GM18861 (cell line): ENCODE measurements at regions not wholly inside any gene's neighbourhood (a gene's known extent, or its start where the extent isn't known, plus 50 kb on each side); places are given as distances from the start of the nearest gene placed in this dataset.

Experiments used
- ATAC-seq: cut with Tn5 transposase; IDR thresholded peaks from one replicate; pipeline ENCODE4 v1.9.1; 2021; ENCODE audit not compliant: unreplicated experiment

- no peak for ATAC-seq
Observed at GRCh38 chr5:58040044-58040443, 419.8 kb downstream of the PLK2 start.

GRCh38 chr5:58037899-58038298 is 422.0 kb downstream of the PLK2 start:
- no peak for ATAC-seq

GRCh38 chr5:58025809-58026208 is 434.1 kb downstream of the PLK2 start:
- ATAC-seq = no peak

- ATAC-seq = no peak
Observed at GRCh38 chr5:58024151-58024550, 435.7 kb downstream of the PLK2 start.

- ATAC-seq = no peak
Observed at GRCh38 chr5:58022055-58022454, 437.8 kb downstream of the PLK2 start.

- ATAC-seq = no peak
Observed at GRCh38 chr5:58021466-58021865, 438.4 kb downstream of the PLK2 start.

GRCh38 chr5:58019614-58020013 is 440.3 kb downstream of the PLK2 start:
- ATAC-seq = no peak

- no peak for ATAC-seq
Observed at GRCh38 chr5:58018016-58018415, 441.9 kb downstream of the PLK2 start.

- ATAC-seq = no peak
Observed at GRCh38 chr5:58016877-58017276, 443.0 kb downstream of the PLK2 start.

- no peak for ATAC-seq
Observed at GRCh38 chr5:58016358-58016757, 443.5 kb downstream of the PLK2 start.

- ATAC-seq = no peak
Observed at GRCh38 chr5:58015175-58015574, 444.7 kb downstream of the PLK2 start.

- no peak for ATAC-seq
Observed at GRCh38 chr5:58013542-58014258, 446.2 kb downstream of the PLK2 start.

GRCh38 chr5:58012801-58013315 is 447.0 kb downstream of the PLK2 start:
- ATAC-seq = no peak

GRCh38 chr5:58012102-58012501 is 447.8 kb downstream of the PLK2 start:
- no peak for ATAC-seq

GRCh38 chr5:58011301-58011700 is 448.6 kb downstream of the PLK2 start:
- no peak for ATAC-seq

- ATAC-seq = no peak
Observed at GRCh38 chr5:58009754-58010153, 450.1 kb downstream of the PLK2 start.

GRCh38 chr5:58002323-58002722 is 457.6 kb downstream of the PLK2 start:
- no peak for ATAC-seq

- ATAC-seq = no peak
Observed at GRCh38 chr5:57993866-57994265, 466.0 kb downstream of the PLK2 start.

GRCh38 chr5:57989378-57989777 is 470.5 kb downstream of the PLK2 start:
- ATAC-seq = no peak

GRCh38 chr5:57988813-57989212 is 471.1 kb downstream of the PLK2 start:
- no peak for ATAC-seq

- no peak for ATAC-seq
Observed at GRCh38 chr5:57987552-57987951, 472.3 kb downstream of the PLK2 start.

GRCh38 chr5:57986761-57987341 is 473.0 kb downstream of the PLK2 start:
- no peak for ATAC-seq

GRCh38 chr5:57983426-57983825 is 476.5 kb downstream of the PLK2 start:
- ATAC-seq = no peak
